NCI-H2107 treated with DMSO at 0.1 percent for 48 hours (cell line): ENCODE measurements at regions not wholly inside any gene's neighbourhood (a gene's known extent, or its start where the extent isn't known, plus 50 kb on each side); places are given as distances from the start of the nearest gene placed in this dataset.
A peak's percentile ranks its signal among the peaks of the same experiment; 100 is the strongest.

Experiments
- DNase-seq: peaks from one replicate; lab custom pipeline; 2025; ENCODE audit not compliant: unreplicated experiment; lab: John Stamatoyannopoulos, UW

DNA sequence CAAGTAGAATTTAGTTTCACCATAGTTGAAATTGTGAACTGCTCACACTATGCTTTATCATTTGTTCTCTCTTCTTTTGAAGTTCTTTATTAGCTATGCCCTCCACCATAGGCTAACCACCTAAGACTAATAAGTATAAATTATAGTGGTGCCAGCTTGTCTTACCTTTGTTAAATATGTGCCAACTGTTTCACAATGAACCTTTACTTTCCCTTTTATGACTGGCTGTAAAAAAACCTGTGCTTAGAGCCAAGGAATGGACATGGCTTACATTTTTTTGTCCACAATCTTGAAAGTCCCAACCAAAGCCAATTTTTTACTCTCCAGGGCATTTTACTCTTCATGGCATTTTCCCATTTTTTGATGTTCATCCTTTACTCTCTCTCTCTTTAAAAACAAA lies 123.5 kb upstream of the LEF1 start:
- no peak for DNase-seq

DNA sequence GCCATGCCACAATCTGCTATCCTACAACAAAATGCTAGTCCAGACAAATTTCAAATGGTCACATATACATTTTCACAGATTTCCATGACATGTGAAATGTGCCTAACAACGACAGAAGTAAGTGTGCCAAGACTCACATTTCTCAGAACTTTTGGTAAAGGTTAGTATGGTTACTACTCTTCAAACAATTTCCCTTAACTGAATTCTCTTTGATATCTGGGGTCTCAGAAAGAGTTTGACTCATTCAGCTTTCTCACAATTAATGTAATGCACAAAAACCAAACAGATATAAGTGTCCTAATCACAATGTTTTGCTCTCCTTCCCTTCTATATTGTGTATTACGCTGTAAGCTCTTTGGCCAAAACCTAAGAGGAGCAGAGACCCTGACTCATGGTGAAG lies 122.4 kb upstream of the LEF1 start:
- DNase-seq = no peak

DNA sequence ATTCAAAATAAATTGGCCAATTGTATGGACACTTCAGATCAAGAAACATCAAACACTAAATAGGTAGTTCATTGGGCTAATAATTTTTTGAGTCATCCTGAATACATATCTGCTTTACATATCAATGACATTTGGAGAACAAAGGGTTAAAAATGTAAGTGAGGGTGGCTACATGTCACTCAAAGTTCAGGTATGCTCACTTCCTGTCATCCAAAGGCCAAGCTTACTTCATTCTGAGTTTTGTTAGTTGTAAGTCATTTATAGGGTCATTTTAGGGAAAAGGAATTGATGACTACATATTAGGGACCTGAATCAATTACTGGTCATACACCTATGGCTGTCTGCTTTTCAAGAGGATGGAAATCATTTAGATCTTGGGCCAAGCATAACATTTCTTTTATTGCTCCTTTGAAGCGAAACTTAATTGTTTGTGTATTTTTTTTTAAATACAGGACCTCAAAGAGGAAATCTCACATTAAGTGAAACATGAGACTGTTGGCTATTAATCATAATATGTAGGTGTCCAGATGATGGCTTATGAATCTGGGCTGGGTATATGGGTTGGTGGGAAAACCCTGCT lies 119.2 kb upstream of the LEF1 start:
- DNase-seq = no peak

DNA sequence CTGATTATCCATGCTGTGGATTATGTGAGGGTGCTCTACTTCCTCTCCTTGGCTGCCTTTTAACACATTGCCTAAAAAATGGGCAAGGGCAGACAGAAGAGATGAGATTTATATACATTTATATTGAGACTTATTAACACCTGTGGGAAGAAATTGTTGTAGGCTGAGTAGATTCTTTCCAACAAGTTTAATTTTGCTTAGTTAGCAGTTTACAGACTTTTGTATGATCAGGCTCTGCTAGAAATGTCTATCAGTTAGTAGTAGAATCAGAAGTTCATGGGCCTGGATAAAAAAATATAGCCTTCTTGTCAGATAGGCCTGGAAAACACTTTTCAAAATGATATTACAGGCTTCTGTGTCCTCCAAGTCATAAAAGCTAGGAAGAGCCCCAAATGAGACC lies 111.3 kb upstream of the LEF1 start:
- DNase-seq = no peak

DNA sequence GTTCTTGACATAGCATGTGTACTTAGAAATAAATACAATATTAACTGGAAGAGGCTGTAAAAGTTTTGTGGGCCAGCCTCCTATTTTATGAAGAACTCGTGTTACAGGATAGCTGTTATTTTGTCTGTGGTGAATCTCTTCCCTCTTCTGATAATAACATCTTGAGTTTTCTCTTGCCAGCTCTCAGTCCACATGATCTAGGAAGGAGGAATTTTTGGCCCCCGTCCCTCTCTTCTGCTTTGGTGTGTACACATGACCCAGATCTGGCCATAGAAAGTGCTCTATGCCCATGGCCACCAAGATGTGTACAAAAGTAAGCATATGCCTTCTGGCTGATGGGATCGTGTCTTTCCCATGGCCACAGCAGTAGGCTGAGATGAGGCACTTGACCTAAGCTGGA lies 108.0 kb upstream of the LEF1 start:
- DNase-seq = no peak

DNA sequence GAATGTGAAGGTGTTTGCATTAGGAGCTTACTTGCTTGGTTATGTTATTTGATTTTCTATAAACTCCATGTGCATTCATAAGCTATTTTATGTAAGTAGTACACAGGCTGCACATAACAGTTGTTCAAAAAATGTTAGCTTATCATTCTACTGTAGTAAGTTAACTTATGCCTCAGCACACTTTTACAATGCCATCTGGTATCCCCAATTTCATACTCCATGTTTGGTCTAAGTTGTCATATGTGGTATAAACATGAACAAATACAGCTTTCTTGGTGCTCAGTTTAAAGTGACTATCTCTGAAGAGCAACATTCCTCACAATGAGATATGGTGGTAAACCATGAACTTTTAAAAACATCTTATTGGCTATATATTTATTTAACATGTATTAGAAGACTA lies 104.3 kb upstream of the LEF1 start:
- DNase-seq = no peak

DNA sequence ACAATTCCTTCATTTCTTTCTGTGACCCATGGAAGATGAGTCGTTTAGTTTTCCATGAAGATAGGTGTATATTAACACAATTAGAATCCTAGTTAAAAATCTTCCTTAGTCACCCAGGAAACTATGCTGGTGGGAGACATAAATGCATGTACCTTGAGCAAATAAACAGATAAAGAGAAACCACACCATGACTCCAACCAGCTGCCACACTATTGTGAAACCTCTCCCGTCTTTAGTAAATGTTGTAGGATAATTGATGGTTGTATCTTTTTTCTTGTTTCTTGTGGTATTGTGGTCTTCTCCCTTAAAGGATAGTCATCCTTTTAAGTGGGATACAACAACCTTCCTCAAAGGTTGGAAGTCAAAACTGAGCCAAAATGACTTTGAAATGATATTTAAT lies 103.8 kb upstream of the LEF1 start:
- no peak for DNase-seq

DNA sequence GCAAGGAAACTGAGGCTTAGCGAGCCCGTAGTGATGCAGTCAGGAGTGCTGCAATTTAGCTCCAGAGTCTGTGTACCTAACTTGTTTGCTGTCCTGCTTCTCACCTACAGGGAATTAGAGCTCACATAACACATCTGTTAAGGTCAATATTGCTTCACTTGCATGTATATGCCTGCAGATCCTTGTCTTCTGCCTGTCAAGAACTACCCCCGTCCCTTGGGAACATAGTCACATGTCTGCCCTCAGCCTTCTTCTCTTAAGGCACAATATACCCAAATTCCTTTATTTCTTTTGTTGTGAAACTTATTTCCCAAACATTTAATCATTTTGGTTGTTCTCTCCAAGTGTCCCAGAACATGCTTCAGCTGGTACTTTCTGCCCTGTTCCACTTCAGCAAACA lies 103.3 kb upstream of the LEF1 start:
- DNase-seq = no peak

DNA sequence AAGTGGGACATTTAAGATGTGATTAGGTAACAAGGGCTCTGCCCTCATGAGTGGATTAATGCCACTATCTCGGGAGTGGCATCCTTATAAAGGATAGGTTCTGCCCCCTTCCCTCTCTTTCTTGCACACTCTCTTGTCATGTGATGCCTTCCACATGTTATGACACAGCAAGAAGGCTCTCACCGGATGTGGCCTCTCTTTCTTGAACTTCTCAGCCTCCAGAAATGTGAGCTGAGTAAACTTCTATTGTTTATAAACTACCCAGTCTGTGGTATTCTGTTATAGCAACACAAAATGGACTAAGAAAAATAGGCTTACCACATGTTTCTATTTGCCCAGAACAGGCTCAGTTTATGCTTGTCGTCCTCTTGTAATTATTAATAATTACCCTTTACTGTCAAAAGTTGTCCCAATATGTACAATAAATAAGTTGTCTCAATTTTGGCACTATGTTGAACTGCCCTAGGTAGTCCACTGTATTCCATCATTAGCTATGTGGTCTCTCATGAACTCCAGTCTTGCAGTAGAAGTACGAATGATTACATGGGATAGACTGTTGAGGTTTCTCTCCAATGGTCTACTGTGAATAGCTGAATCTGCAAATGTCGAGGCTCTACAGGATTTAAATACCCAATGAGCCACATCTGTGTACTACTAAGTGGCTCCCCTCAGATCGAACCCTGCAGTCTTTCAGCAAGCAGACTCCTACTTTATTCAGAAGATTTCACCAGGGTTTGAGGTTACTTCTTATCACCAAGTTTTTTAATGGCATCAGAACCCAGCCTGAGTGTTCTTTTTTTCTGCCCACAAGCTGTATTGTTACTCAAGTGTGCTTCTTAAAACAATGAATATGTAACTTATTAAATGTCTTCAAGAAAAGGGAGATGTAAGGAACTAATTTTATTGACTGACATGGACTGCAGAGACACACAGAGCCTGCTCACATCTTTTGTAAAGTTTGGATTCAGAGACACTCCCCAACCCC lies 102.0 kb upstream of the LEF1 start:
- DNase-seq = no peak

DNA sequence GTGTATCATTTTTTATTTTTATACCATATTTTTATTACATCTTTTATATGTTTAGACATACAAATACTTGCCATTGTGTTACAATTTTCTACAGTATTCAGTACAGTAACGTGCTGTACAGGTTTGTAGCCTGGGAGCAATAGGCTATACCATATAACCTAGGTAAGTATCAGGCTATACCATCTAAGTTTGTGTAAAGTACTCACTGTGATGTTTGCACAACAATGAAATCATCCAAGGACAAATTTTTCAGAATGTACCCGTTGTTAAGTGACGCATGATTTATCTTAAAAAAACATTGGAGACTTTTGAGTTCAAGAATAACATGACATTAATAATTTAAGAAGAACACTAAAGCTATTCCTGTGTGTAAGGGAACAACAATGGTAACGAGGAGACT lies 96.0 kb upstream of the LEF1 start:
- no peak for DNase-seq

DNA sequence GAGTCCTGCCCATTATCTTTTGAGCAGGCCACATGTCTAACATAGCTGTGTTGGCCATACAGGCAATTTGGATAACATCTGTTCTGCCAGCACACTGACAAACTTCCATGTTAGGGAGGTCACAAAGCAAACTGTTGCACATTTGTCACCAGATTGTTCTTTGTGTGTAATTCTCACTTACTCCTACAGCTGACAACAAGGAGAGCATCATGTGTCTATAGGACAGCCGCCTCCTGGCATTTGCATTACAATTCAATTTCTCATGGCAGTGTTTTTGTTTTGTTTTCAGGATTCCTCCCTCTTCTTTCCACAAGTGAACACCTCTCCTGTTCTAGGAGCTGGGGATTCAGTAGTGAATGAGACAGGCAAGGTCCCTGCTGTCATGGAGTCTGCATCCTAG lies 94.3 kb upstream of the LEF1 start:
- no peak for DNase-seq

DNA sequence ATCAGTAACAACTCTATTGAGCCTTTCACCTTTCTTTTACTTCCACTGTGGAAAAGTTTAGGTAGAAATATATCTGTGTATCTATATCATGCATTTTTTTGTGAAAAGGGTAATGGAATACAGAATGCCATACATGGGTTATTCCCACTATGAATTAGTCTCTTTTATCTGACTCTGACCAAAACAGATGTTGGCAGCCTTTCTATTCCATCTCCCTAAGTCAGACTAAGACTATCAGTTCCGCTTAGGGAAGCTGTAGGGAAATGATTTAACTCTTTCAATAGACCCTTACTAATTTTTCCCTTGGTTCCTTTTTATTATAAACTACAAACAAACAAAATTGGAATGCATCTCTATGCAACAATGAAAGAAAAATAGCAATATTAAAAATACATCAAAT lies 92.3 kb upstream of the LEF1 start:
- DNase-seq = no peak

DNA sequence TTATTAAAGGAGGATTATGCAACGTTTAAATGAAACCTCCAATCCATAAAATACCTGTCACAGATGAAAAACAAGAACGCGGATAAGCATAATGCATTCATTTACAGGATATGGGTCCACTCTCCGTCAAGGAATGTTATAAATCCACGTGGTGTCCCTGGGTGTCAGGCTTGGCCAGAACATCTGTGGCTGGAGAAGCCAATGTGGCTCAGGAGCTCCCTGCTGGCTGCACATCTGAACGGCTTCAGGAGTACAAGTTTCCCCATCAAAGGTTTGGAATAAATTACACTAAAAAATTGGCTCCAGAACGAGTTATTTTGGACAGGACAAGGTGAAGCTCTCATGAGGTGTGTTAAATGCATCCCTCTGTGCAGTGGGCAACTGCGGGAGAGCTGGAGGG lies 87.8 kb upstream of the LEF1 start:
- DNase-seq = no peak

DNA sequence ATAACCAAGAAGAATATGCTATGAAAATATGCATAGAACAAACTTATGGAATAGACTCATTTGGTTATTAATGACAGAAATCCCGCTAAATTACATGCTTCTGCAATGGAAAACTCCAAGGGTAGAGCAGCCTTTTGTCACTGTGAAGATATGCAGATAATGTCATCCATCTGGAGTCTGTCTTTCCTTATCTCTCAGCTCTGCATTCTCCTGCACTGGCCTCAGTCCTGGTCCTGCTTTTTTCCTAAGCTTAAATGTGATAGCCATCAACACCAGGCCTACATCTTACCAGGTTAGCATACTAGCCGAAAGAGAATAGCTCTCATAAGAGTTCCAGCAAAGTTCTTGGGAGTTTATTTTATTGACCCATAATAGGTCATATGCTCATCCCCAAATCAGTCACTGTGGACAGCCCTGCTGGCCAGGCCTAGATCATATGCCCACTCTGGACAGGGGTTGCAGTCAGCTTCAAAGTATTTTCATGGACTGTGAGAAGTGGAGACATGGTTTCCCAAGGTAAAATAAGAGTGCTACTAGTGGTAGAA lies 86.5 kb upstream of the LEF1 start:
- DNase-seq = no peak

DNA sequence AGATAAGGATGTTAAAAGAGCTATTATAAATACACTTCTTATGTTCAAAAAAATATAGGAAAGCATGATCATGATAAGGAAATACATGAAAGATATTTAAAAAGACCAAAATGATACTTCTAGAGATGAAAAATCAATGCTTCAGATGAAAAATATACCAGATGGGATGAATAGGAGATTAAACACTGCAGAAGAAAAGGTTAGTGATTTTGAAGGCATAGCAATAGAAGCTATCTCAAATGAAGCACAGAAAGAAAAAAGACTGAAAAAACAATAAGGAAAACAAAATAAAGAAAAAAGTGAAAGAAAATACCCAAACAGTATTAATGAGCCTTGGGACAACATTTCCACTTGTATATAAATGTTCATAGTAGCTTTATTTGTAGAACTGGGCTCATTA lies 80.7 kb upstream of the LEF1 start:
- DNase-seq = no peak

DNA sequence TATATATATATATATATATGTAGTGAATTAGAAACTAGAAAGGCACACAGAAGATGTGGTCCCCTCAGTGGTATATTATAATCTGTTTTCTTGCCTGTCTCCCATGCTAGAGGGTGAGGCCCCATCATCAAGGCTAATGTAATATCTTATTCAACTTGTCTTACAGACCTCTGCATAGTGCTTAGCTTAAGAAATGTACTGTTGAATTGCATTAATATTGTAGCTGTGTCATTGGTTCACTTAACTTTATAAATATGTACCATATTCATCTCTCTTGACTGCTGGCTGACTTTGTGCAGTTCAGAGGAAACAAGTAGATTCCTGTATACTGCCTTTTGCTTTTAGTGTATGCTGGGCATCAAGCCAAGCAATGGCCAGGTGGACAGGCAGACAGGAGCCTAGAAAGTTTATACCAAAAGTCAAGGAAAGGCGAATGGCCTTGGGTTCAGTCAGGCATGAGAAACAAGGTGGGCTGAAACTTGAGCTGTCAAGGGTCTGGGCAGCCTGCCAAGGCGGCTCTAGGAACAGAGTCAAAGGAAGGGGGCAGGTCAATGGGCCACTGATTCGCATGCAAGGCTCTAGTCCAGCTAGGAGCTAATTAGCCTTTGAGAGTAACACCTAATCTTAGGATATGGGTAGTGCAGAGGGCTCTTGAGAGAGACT lies 78.8 kb upstream of the LEF1 start:
- peak; percentile 42 for DNase-seq

DNA sequence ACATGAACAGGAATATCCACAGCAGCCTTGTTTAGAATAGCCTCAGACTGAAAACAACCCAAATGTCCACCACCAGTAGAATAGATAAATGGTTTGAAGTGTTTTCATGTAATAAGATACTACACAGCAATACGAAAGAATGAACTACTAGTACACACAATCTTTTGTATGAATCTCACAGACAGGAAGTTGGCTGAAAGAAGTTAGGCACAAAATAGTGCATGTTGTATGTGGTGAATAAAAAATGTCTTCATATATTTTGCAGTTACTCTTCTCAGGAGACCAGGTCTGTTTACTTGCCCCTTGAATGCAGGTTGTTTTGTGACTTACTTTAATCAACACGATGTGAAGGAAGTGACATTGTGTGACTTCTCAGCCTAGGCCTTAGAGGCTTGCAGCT lies 75.9 kb upstream of the LEF1 start:
- no peak for DNase-seq

DNA sequence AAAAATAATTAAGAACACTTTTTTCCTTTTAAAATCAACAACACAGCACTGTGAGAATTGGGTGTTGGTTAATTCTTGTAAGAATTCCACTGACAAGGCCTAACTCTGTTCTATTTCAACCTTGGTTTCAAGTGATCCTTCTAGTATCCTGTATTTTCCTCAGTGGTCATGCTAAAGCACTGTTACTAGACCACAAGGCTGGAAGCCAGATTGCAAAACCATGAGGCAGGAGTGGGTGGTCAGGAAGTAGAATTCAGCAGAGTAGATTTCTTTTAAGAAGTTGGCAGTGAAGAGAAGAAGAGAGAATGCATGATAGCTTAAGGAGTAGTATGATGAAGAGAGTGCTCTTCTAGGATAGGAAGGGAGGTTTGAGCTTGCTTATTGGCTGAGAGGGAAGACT lies 71.6 kb upstream of the LEF1 start:
- no peak for DNase-seq

DNA sequence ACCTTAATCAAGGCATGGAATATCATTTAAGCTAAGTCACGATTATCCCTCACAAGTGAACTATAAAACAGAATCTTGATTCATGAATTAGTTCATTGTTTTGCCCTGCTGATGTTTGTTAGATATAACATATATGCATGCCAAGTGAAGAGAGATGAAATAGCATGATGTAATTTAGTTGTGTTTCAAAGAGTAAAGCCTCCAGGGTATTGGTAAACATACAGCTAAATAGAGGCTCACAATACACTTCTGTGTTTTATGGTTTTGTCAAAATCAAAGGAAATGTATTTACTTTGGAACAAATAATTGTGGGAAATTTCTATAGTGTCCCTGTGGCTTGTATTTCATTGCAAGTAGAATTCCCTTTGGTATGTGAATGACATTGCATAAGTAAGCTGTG lies 69.0 kb upstream of the LEF1 start:
- no peak for DNase-seq

DNA sequence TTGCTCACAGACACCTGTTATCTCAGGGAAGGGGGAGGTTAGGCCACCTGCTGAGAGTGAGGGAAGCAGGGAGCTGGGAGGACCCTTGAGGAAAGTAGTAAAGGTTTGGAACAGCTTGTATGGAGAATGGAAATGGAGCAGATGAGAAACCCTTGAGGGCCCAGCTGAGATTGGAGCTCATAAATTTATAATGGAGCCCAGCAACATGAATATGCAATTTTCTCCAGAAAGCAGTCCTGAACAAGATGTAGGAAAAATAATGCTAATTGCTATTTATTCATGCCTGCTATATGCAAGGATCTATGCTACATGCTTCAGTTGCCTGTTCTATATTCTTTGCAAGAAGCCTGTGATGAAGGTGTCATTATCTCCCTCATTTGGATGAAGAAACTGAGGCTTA lies 67.5 kb upstream of the LEF1 start:
- DNase-seq = no peak

DNA sequence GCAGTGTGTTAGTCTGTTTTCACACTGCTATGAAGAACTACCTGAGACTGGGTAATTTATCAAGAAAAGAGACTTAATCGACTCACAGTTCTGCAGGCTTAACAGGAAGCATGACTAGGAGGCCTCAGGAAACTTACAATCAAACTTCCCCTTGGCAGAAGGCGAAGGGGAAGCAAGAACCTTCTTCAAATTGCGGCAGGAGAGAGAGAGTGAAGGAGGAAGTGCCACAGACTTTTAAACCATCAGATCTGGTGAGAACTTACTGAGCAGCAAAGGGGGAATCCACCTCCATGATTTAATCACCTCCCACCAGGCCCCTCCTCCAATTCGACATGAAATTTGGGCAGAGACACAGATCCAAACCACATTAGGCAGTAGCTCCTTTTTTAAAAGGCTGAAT lies 59.2 kb upstream of the LEF1 start:
- DNase-seq = no peak

DNA sequence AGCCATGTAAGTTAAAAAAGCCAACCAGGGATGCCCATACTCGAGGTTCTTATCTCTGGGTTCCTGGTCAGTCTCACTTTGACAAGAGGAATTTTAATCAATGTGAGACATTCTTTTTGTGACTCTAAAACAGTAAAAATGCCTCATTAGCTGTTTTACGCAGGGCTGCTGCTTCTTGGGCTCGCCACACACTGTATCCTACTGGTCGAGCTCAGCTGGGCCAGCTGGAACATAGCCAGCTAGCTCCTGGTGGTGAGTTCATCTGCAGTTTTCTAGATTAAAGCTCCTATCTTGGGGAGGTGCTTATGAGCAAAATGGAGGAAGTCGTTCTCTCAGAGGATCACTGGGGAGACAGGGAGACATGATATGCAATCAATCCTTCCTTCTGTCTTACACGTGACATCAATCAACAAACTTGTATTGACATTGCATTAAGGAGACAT lies 55.9 kb upstream of the LEF1 start:
- DNase-seq = no peak
